Keratinocyte (primary cell): ENCODE measurements at regions not wholly inside any gene's neighbourhood (a gene's known extent, or its start where the extent isn't known, plus 50 kb on each side); places are given as distances from the start of the nearest gene placed in this dataset.

Experiments
- CTCF ChIP-seq, 3 experiments: IDR thresholded peaks in 1 of 3; conservative IDR thresholded peaks in 1 of 3; optimal IDR thresholded peaks in 1 of 3; 2 replicates in 2 of 3; 3 replicates in 1 of 3; pipeline versions ENCODE3 to v1.5.1; 2011; ENCODE audit warnings: low read length in 3 of 3, mild to moderate bottlenecking in 3 of 3, moderate library complexity in 2 of 3, control low read depth in 1 of 3, inconsistent platforms in 1 of 3; ENCODE audit not compliant: insufficient read depth in 2 of 3; ENCODE audit errors: extremely low read depth in 1 of 3
- EZH2 ChIP-seq: IDR thresholded peaks from one replicate; pipeline ENCODE4 v1.6.1; 2012; ENCODE audit warnings: inconsistent platforms, mild to moderate bottlenecking, low read length, moderate library complexity

GRCh38 chr18:1930291-1931270, 640.7 kb downstream of the METTL4 start:
- TF ChIP-seq CTCF (optimal IDR thresholded peaks at IDR 0.05 in 1 of 3, IDR thresholded peaks at IDR 0.05 in 1 of 3, conservative IDR thresholded peaks at IDR 0.05 in 1 of 3; ENCODE audit: extremely low read depth in 1 of 3, insufficient read depth in 2 of 3, low read length in 3 of 3) (no peak), EZH2 (no peak)
